MM.1S (cell line): ENCODE measurements at regions not wholly inside any gene's neighbourhood (a gene's known extent, or its start where the extent isn't known, plus 50 kb on each side); places are given as distances from the start of the nearest gene placed in this dataset.

ENCODE experiments used
- CTCF ChIP-seq: fragments of 300-600 bp; sonication (generic); IDR thresholded peaks from 2 replicates; pipeline ENCODE4 v1.5.1; 2016; ENCODE audit warnings: antibody characterized with exemption, low read length, mixed read lengths
- EZH2 ChIP-seq: fragments of 300-600 bp; sonication (generic); optimal IDR thresholded peaks from 2 replicates; pipeline ENCODE3; 2017; ENCODE audit warnings: low read depth, mild to moderate bottlenecking, antibody characterized with exemption, low read length, mixed read lengths
- EZH2phosphoT487 ChIP-seq: fragments of 300-600 bp; sonication (generic); IDR thresholded peaks from 2 replicates; pipeline ENCODE4 v1.6.1; 2018; ENCODE audit warnings: antibody characterized with exemption, low read length

- TF ChIP-seq CTCF (no peak), EZH2 (no peak), EZH2phosphoT487 (no peak)
Observed at GRCh38 chr15:89414571-89414970, 79.9 kb upstream of the POLG start.
